SU-DHL-6 (cell line): ENCODE measurements at regions not wholly inside any gene's neighbourhood (a gene's known extent, or its start where the extent isn't known, plus 50 kb on each side); places are given as distances from the start of the nearest gene placed in this dataset.

Experiments used
- H2AFZ ChIP-seq: fragments of 200-600 bp; sonication (generic); 2 replicates; pipeline ENCODE4 v1.6.1; 2014; ENCODE audit warnings: low read depth, mild to moderate bottlenecking, moderate library complexity, mixed read lengths, antibody characterized with exemption, low read length; ENCODE audit not compliant: severe bottlenecking
- H3F3A ChIP-seq: fragments of 200-600 bp; shearing (Covaris generic); 2 replicates; pipeline ENCODE4 v1.6.0; 2016; ENCODE audit warnings: antibody characterized with exemption, mild to moderate bottlenecking; ENCODE audit not compliant: insufficient read depth
- H3K27ac ChIP-seq: fragments of 200-600 bp; sonication (generic); 2 replicates; pipeline ENCODE4 v1.5.1; 2016; ENCODE audit warnings: low read depth, mild to moderate bottlenecking, low read length, moderate library complexity, mixed read lengths
- H3K27me3 ChIP-seq: fragments of 200-600 bp; sonication (generic), shearing (Covaris generic); 2 replicates; pipeline ENCODE4 v1.6.0; 2014; ENCODE audit warnings: mild to moderate bottlenecking, low read length
- H3K36me3 ChIP-seq: fragments of 200-600 bp; sonication (generic); 2 replicates; pipeline ENCODE4 v1.6.1; 2014; ENCODE audit warnings: mild to moderate bottlenecking, low read length, mixed read lengths
- H3K4me2 ChIP-seq: fragments of 300-600, 200-600 bp; shearing (Covaris generic), sonication (generic); 2 replicates; pipeline ENCODE4 v1.6.0; 2014; ENCODE audit warnings: low read length, low read depth, mild to moderate bottlenecking; ENCODE audit not compliant: poor library complexity, severe bottlenecking
- H3K4me3 ChIP-seq: fragments of 200-600 bp; sonication (generic); 2 replicates; pipeline ENCODE4 v1.5.1; 2014; ENCODE audit warnings: antibody characterized with exemption, low read length, mild to moderate bottlenecking, mixed read lengths; ENCODE audit not compliant: insufficient read depth, poor library complexity, severe bottlenecking
- H3K79me2 ChIP-seq: fragments of 200-600 bp; sonication (generic); 2 replicates; pipeline ENCODE4 v1.6.1; 2014; ENCODE audit warnings: mild to moderate bottlenecking, low read length, moderate library complexity; ENCODE audit not compliant: insufficient read depth
- H3K9ac ChIP-seq: fragments of 200-600 bp; sonication (generic); 2 replicates; pipeline ENCODE4 v1.7.0; 2014; ENCODE audit warnings: mild to moderate bottlenecking, low read length
- H3K9me2 ChIP-seq: fragments of 200-600 bp; sonication (generic); replicated peaks from 2 replicates; pipeline ENCODE4 v1.6.1; 2014; ENCODE audit warnings: low read length; ENCODE audit not compliant: insufficient read depth
- H3K9me3 ChIP-seq: fragments of 200-600 bp; sonication (generic); 2 replicates; pipeline ENCODE4 v1.6.1; 2014; ENCODE audit warnings: low read length, mixed read lengths; ENCODE audit not compliant: insufficient read depth
- H4K20me1 ChIP-seq: fragments of 200-600 bp; sonication (generic); 2 replicates; pipeline ENCODE4 v1.6.1; 2014; ENCODE audit warnings: low read depth, mild to moderate bottlenecking, antibody characterized with exemption, low read length, moderate library complexity, mixed read lengths
- CTCF ChIP-seq: fragments of 200-600 bp; sonication (generic); IDR thresholded peaks from one replicate; pipeline ENCODE4 v1.5.1; 2017; ENCODE audit warnings: antibody characterized with exemption, mild to moderate bottlenecking, low read length, moderate library complexity; ENCODE audit not compliant: insufficient read depth, poor library complexity, severe bottlenecking
- EZH2phosphoT487 ChIP-seq: fragments of 200-600 bp; sonication (generic), shearing (Covaris generic); conservative IDR thresholded peaks from 2 replicates; pipeline ENCODE4 v1.6.1; 2018; ENCODE audit warnings: mild to moderate bottlenecking, antibody characterized with exemption, low read length, moderate library complexity, mixed read lengths

- H3K9ac ChIP-seq, result no peak overlapping the region
- H3K4me2 ChIP-seq, result no peak overlapping the region
- H3K9me2 ChIP-seq, result no peaks in the 10 kb centered on the region
- no peak overlapping the region for H3K27ac ChIP-seq
- TF ChIP-seq EZH2phosphoT487, result no peak
- no peak for TF ChIP-seq CTCF
- no peaks in the 10 kb centered on the region for H3K27me3 ChIP-seq
- H3K4me3 ChIP-seq, result no peak overlapping the region
- no peaks in the 10 kb centered on the region for H3K79me2 ChIP-seq
- H2AFZ ChIP-seq, result no peak overlapping the region
- H3K9me3 ChIP-seq, result no peaks in the 10 kb centered on the region
- no peaks in the 10 kb centered on the region for H3K36me3 ChIP-seq
- H4K20me1 ChIP-seq, result no peaks in the 10 kb centered on the region
- H3F3A ChIP-seq, result no peaks in the 10 kb centered on the region
These were observed 216.9 kb upstream of the CDIN1 start for GRCh38 chr15:36362509-36362915.

- no peaks in the 10 kb centered on the region for H4K20me1 ChIP-seq
- H3K4me3 ChIP-seq, result no peak overlapping the region
- H3K9me2 ChIP-seq, result no peaks in the 10 kb centered on the region
- H3F3A ChIP-seq, result no peaks in the 10 kb centered on the region
- no peaks in the 10 kb centered on the region for H3K79me2 ChIP-seq
- H3K9me3 ChIP-seq, result no peaks in the 10 kb centered on the region
- no peak overlapping the region for H3K27ac ChIP-seq
- H3K36me3 ChIP-seq, result no peaks in the 10 kb centered on the region
- no peak overlapping the region for H2AFZ ChIP-seq
- H3K4me2 ChIP-seq, result no peak overlapping the region
- no peaks in the 10 kb centered on the region for H3K27me3 ChIP-seq
- TF ChIP-seq EZH2phosphoT487 (no peak), CTCF (no peak)
- no peak overlapping the region for H3K9ac ChIP-seq
These were observed 216.1 kb upstream of the CDIN1 start for GRCh38 chr15:36363335-36363734.

GRCh38 chr15:36364377-36364776 is 215.0 kb upstream of the CDIN1 start:
- H2AFZ ChIP-seq, result no peak overlapping the region
- no peak overlapping the region for H3K4me2 ChIP-seq
- TF ChIP-seq EZH2phosphoT487, result no peak
- TF ChIP-seq CTCF, result no peak
- H3K27ac ChIP-seq, result no peak overlapping the region
- no peaks in the 10 kb centered on the region for H3K9me3 ChIP-seq
- H3K36me3 ChIP-seq, result no peaks in the 10 kb centered on the region
- no peak overlapping the region for H3K4me3 ChIP-seq
- H3F3A ChIP-seq, result no peaks in the 10 kb centered on the region
- H3K9me2 ChIP-seq, result no peaks in the 10 kb centered on the region
- H3K79me2 ChIP-seq, result no peaks in the 10 kb centered on the region
- H3K27me3 ChIP-seq, result no peaks in the 10 kb centered on the region
- no peaks in the 10 kb centered on the region for H4K20me1 ChIP-seq
- no peak overlapping the region for H3K9ac ChIP-seq
